Heart left ventricle (tissue), 13 donors: ENCODE measurements at regions not wholly inside any gene's neighbourhood (a gene's known extent, or its start where the extent isn't known, plus 50 kb on each side); places are given as distances from the start of the nearest gene placed in this dataset.

Experiments
- POLR2A ChIP-seq, 2 donors: fragments of 450-650 bp; IDR thresholded peaks; one replicate each; pipeline ENCODE4 v1.6.1; 2017; ENCODE audit warnings: antibody characterized with exemption in 2 of 2, mild to moderate bottlenecking in 2 of 2, moderate library complexity in 2 of 2
- TF ChIP-seq, protein P1 (sequence below), 12 donors: fragments of 200-600 bp; sonication (generic) in 4 of 12; IDR thresholded peaks; one replicate each; pipeline versions ENCODE4 v1.5.0 to v1.8.0; 2018 to 2022; ENCODE audit warnings: antibody characterized with exemption in 12 of 12, mild to moderate bottlenecking in 5 of 12
- donor health status: ischemic (EF 13 %, LVEDD 7.1; RV severe dilation, severe dysfunction).
- donor health status: DM: no; HTN: yes; CAD: no.
- donor health status: DM: no; HTN: no; CAD: no.
- donor health status: ischemic (EF 25% LVEDD 6.9; RV normal size, moderate dysfunction).
- donor health status: ischemic (EF 25% LVEDD 5.7; RV mildly dilated, moderate dysfunction).
- donor health status: ischemic (EF 35%, LVEDD 5.7; RV mildly dilated, moderate dysfunction).
- donor health status: nonischemic (EF 11% LVEDD 7.7; RV severe dilation, severe dysfunction).
- donor health status: DM: yes; HTN: yes; CAD: no.
- donor health status: PGD.
- donor health status: ischemic (EF 29% LVEDD 5.4; RV normal size, mild dysfunction).
- donor health status: nonischemic (EF 23%, LVEDD 6.1; RV moderate dilation, normal function).

DNA sequence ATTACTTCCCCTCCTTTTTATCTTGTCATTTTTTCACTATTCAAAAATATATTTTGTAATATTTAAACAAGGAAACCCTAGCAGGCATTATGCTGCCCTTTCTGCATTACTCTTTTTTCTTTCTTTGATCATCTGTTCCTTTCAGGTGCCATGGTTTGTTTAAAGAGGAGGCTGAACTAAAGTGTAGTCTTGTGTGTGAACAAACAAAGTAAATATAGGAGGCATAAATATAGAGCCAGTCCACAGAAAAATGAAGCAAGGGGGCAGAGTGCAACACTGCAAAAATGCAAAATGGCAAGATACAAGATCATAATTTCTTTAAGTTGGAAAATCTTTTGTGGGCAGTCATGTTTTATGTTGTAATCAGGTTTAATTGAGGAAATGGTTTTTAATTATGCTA lies 947.3 kb upstream of the COX7C start:
- no peak for TF ChIP-seq POLR2A (IDR thresholded peaks at IDR 0.05)
- TF ChIP-seq, protein P1, sequence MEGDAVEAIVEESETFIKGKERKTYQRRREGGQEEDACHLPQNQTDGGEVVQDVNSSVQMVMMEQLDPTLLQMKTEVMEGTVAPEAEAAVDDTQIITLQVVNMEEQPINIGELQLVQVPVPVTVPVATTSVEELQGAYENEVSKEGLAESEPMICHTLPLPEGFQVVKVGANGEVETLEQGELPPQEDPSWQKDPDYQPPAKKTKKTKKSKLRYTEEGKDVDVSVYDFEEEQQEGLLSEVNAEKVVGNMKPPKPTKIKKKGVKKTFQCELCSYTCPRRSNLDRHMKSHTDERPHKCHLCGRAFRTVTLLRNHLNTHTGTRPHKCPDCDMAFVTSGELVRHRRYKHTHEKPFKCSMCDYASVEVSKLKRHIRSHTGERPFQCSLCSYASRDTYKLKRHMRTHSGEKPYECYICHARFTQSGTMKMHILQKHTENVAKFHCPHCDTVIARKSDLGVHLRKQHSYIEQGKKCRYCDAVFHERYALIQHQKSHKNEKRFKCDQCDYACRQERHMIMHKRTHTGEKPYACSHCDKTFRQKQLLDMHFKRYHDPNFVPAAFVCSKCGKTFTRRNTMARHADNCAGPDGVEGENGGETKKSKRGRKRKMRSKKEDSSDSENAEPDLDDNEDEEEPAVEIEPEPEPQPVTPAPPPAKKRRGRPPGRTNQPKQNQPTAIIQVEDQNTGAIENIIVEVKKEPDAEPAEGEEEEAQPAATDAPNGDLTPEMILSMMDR (IDR thresholded peaks at IDR 0.05): no peak
